Large intestine (tissue), 3 donors: ENCODE measurements at regions not wholly inside any gene's neighbourhood (a gene's known extent, or its start where the extent isn't known, plus 50 kb on each side); places are given as distances from the start of the nearest gene placed in this dataset.

Source experiments
- DNase-seq, 2 donors: peaks; one replicate each; pipeline versions ENCODE4 v3.0.0 to v3.0.0-alpha.2; 2013
- H3K27ac ChIP-seq: one replicate; pipeline ENCODE4 v1.5.1; 2013; ENCODE audit warnings: low read length
- H3K27me3 ChIP-seq: 2 replicates; pipeline ENCODE4 v1.6.1; 2013; ENCODE audit warnings: low read length; ENCODE audit not compliant: control insufficient read depth, insufficient read depth
- H3K36me3 ChIP-seq: 2 replicates; pipeline ENCODE4 v1.6.1; 2013; ENCODE audit warnings: low read length; ENCODE audit not compliant: control insufficient read depth, insufficient read depth
- H3K4me1 ChIP-seq: one replicate; pipeline ENCODE4 v1.6.1; 2013; ENCODE audit warnings: low read length; ENCODE audit not compliant: control insufficient read depth, insufficient read depth
- H3K4me3 ChIP-seq: one replicate; pipeline ENCODE4 v1.5.1; 2013; ENCODE audit warnings: low read length
- H3K9me3 ChIP-seq: one replicate; pipeline ENCODE4 v1.6.1; 2013; ENCODE audit warnings: mild to moderate bottlenecking, low read depth, low read length, moderate library complexity; ENCODE audit not compliant: control insufficient read depth
- WGBS: methylation state at CpG from one replicate; pipeline ENCODE4 v1.1.5; 2013; ENCODE audit warnings: low lambda C conversion rate; ENCODE audit not compliant: insufficient coverage; 5-methylcytosine and 5-hydroxymethylcytosine counted together

DNA sequence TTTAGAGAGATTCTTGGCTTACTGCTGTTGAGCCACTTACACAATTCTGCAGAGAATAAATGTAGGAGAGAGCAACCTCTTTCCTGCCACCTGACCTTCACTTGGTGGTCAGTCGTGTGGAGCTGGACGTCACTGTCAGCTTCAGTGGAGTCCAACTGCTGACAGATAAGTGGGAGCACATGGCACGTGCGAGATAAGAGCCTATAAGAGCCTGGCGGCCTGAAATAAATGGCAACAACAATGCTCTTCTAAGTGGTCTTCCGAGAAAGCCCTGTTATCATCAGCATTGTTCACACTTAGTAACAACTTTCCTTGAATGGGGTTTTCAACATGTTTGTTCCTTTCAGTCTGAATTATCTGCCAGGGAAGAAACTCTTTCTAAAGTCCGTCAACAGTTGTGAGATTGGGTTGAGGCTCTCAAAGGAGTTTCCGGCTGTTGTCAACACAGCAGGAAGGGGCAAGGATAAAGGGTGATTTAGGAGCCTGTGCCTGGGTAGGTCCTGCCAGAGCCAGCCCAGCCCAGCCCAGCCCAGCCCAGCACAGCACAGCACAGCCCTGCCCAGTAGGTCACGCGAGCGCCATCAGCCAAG is 57.2 kb upstream of the RUNX1 start:
- no peak for DNase-seq
- WGBS, result no CpG with 5 or more reads among the region's 11 CpGs
- Histone ChIP-seq H3K4me3 (no peak overlapping the region), H3K27me3 (no peaks in the 10 kb centered on the region), H3K9me3 (no peaks in the 10 kb centered on the region), H3K36me3 (no peaks in the 10 kb centered on the region), H3K27ac (no peak overlapping the region), H3K4me1 (no peaks in the 10 kb centered on the region)

GRCh38 chr21:35102488-35103371 is 53.6 kb upstream of the RUNX1 start:
- no peaks in the 10 kb centered on the region for H3K9me3 ChIP-seq
- no peaks in the 10 kb centered on the region for H3K4me1 ChIP-seq
- peak in 1 of 2 donors; percentile 17 for DNase-seq
- H3K36me3 ChIP-seq, result no peaks in the 10 kb centered on the region
- H3K27me3 ChIP-seq, result no peaks in the 10 kb centered on the region
- no CpG with 5 or more reads among the region's 8 CpGs for WGBS
- no peak overlapping the region for H3K27ac ChIP-seq
- H3K4me3 ChIP-seq, result no peak overlapping the region

GRCh38 chr21:35100349-35100811 is 51.3 kb upstream of the RUNX1 start:
- H3K27me3 ChIP-seq, result no peaks in the 10 kb centered on the region
- H3K9me3 ChIP-seq, result no peaks in the 10 kb centered on the region
- 86% methylated on average over 6 of the region's 8 CpGs for whole genome bisulfite sequencing
- H3K4me3 ChIP-seq, result no peak overlapping the region
- H3K4me1 ChIP-seq, result no peaks in the 10 kb centered on the region
- DNase-seq, result no peak
- no peak overlapping the region for H3K27ac ChIP-seq
- H3K36me3 ChIP-seq, result no peaks in the 10 kb centered on the region

DNA sequence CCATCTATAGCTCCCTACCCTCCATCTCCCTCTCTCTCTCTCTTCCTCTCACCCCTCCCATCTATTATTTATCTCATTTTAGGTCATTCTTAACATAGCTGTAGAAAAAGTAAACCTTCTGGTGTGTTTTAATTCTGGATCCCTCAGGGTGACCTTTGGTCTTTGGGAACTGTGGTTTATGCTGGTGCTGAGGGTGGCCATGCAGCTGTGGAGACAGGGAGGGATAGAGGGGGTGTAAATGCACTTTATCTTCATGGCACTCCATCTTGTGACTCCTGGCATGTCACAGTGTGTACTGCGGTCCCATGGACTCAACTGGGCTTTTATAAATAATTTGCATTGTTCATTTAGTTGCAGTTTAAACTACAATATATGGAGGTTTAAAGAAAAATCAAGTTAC is 50.2 kb upstream of the RUNX1 start:
- no peak overlapping the region for H3K4me3 ChIP-seq
- no CpG with 5 or more reads among the region's 1 CpG for WGBS
- H3K36me3 ChIP-seq, result no peaks in the 10 kb centered on the region
- H3K27ac ChIP-seq, result no peak overlapping the region
- H3K4me1 ChIP-seq, result no peaks in the 10 kb centered on the region
- DNase-seq, result no peak
- no peaks in the 10 kb centered on the region for H3K27me3 ChIP-seq
- no peaks in the 10 kb centered on the region for H3K9me3 ChIP-seq
